Neural crest cell (in vitro differentiated cells): ENCODE measurements at regions not wholly inside any gene's neighbourhood (a gene's known extent, or its start where the extent isn't known, plus 50 kb on each side); places are given as distances from the start of the nearest gene placed in this dataset.

Experiments
- DNase-seq: peaks from one replicate; pipeline ENCODE4 v3.0.0; 2021; ENCODE audit warnings: low read depth, mixed read lengths, low spot score
- H3K27ac Mint-ChIP-seq: one replicate; pipeline ENCODE4 v1.8.0; 2021; ENCODE audit warnings: mild to moderate bottlenecking, mixed read lengths; ENCODE audit not compliant: unreplicated experiment
- H3K27me3 Mint-ChIP-seq: 2 replicates; pipeline ENCODE4 v1.8.0; 2021; ENCODE audit warnings: low read depth, mild to moderate bottlenecking, mixed read lengths
- H3K36me3 Mint-ChIP-seq: 2 replicates; pipeline ENCODE4 v1.8.0; 2021; ENCODE audit warnings: low read depth, mild to moderate bottlenecking, mixed read lengths
- H3K4me1 Mint-ChIP-seq: 2 replicates; pipeline ENCODE4 v1.8.0; 2021; ENCODE audit warnings: mixed read lengths
- H3K4me3 Mint-ChIP-seq: one replicate; pipeline ENCODE4 v1.8.0; 2021; ENCODE audit warnings: mild to moderate bottlenecking, mixed read lengths
- H3K9me3 Mint-ChIP-seq: 2 replicates; pipeline ENCODE4 v1.8.0; 2021; ENCODE audit warnings: mixed read lengths
- TF ChIP-seq, protein P1 (sequence below): fragments of 200-600 bp; sonication (generic); conservative IDR thresholded peaks from 2 replicates; pipeline ENCODE4 v1.5.0; 2021; ENCODE audit warnings: antibody characterized with exemption, mild to moderate bottlenecking

DNA sequence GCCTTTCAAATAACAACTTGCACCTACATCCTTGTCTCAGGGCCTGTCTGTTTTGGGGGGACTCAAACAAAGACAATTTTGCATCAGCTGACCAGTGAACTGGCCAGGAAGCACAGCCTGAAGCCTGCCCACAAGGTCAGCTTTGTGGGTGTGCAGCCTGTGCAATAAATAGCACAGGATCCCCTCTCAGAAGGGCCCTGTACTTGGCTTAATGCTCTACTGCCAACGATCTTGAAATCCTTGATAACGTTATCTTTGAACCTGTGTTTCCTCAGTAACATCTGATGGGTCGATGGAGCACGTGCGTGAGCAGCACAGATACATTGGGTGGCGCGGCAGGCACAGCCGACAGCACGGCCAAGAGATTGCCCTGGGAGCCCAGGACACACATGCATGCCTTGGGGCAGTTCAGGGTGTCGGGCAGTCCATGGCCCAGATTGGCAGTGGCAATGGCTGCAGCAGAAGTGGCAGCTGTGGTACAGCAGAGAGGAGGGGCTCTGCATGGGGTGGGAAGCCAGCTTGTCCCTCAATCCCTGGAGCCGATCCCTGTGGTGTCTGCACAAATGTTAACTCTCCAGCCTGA is 58.8 kb upstream of the ATP6AP2 start:
- DNase-seq: no peak
- H3K36me3 Mint-ChIP-seq: peaks cover 7% of the 10 kb centered on the region
- H3K27me3 Mint-ChIP-seq: no peaks in the 10 kb centered on the region
- peaks cover 7% of the 10 kb centered on the region for H3K9me3 Mint-ChIP-seq
- TF ChIP-seq, protein P1, sequence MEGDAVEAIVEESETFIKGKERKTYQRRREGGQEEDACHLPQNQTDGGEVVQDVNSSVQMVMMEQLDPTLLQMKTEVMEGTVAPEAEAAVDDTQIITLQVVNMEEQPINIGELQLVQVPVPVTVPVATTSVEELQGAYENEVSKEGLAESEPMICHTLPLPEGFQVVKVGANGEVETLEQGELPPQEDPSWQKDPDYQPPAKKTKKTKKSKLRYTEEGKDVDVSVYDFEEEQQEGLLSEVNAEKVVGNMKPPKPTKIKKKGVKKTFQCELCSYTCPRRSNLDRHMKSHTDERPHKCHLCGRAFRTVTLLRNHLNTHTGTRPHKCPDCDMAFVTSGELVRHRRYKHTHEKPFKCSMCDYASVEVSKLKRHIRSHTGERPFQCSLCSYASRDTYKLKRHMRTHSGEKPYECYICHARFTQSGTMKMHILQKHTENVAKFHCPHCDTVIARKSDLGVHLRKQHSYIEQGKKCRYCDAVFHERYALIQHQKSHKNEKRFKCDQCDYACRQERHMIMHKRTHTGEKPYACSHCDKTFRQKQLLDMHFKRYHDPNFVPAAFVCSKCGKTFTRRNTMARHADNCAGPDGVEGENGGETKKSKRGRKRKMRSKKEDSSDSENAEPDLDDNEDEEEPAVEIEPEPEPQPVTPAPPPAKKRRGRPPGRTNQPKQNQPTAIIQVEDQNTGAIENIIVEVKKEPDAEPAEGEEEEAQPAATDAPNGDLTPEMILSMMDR: no peak
- H3K4me3 Mint-ChIP-seq: no peak overlapping the region
- H3K27ac Mint-ChIP-seq: no peak overlapping the region
- H3K4me1 Mint-ChIP-seq: peaks cover 10% of the 10 kb centered on the region

DNA sequence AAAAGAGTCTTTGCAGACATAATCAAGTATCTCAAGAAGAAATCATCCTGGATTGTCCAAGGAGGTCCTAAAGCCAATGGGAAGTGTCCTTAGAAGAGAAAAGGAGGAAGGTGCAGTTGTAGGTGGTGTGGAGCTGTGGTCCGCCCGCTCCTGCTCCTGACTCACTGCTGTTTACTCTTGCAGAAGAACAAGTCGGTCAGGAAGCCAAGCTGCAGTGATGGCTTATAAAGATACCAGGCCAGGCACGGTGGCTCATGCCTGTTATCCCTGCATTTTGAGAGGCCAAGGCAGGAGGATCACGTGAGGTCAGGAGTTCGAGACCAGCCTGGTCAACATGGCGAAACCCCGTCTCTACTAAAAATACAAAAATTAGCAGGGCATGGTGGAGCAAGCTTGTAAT is 66.4 kb upstream of the ATP6AP2 start:
- H3K9me3 Mint-ChIP-seq: peaks cover 3% of the 10 kb centered on the region
- peaks cover 3% of the 10 kb centered on the region for H3K36me3 Mint-ChIP-seq
- no peak for DNase-seq
- TF ChIP-seq, protein P1: no peak
- no peak overlapping the region for H3K4me3 Mint-ChIP-seq
- no peaks in the 10 kb centered on the region for H3K4me1 Mint-ChIP-seq
- no peaks in the 10 kb centered on the region for H3K27me3 Mint-ChIP-seq
- no peak overlapping the region for H3K27ac Mint-ChIP-seq

DNA sequence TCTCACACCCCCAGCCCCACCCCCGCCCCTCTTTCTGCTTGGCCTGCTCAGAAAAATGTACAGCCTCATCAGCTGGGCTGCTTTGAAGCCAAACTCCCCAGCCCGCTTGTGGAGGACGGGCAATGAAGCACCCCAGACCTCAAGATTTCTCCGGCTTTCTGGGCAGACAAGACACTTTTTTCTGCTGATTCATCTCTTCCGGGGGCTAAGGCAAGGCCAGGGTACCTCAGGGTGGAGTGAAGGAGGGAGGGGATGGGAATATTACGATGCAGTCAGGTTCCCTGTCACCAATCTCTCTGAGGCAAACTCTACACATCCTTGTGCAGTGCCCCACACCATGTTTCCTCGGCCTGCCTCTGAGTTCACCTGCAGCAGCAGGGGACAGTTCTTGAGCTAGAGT is 66.9 kb upstream of the ATP6AP2 start:
- H3K36me3 Mint-ChIP-seq: peaks cover 3% of the 10 kb centered on the region
- H3K4me1 Mint-ChIP-seq: no peaks in the 10 kb centered on the region
- DNase-seq: no peak
- no peak overlapping the region for H3K4me3 Mint-ChIP-seq
- TF ChIP-seq, protein P1: no peak
- H3K9me3 Mint-ChIP-seq: peaks cover 3% of the 10 kb centered on the region
- no peak overlapping the region for H3K27ac Mint-ChIP-seq
- H3K27me3 Mint-ChIP-seq: no peaks in the 10 kb centered on the region

DNA sequence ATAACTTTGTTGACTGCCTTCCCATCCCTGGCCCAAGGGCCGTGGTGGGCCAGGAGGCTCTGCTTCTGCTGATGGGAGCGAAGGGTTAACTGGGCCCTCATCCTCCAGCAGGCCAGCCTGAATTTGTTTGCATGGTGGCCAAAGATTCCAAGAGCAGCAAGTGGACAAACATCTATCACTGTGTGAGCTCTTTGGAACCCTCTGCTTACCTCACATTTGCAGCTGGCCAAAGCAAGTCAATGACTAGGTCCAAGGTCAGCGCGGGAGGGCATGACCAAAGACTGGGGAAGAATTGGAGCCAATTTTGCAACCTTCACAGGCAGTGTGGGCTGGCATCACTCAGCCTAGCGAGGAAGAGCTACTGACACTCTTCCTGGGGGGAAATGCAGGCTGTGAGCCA is 67.8 kb upstream of the ATP6AP2 start:
- DNase-seq: no peak
- H3K27me3 Mint-ChIP-seq: no peaks in the 10 kb centered on the region
- TF ChIP-seq, protein P1: no peak
- no peaks in the 10 kb centered on the region for H3K4me1 Mint-ChIP-seq
- no peaks in the 10 kb centered on the region for H3K36me3 Mint-ChIP-seq
- no peak overlapping the region for H3K27ac Mint-ChIP-seq
- H3K9me3 Mint-ChIP-seq: peaks cover 3% of the 10 kb centered on the region
- no peak overlapping the region for H3K4me3 Mint-ChIP-seq

DNA sequence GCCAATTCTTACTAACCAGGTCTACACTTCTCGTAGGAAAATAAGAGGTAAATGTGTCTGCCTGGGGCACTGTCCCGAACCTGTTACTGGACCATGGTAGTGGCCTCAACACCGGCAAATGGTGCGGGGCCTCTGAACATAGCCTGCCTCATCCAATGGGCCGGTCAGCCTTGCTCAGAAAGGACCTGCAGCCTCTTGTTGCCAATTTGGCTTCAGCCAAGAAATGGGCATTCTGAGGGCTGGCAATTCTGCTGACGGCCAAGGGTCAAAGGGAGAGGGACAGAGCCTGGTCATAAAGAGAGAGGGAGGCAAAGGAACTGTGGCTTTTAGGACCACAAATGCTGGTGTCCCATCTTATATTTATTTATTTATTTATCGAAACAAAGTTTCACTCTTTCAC is 69.5 kb upstream of the ATP6AP2 start:
- Mint-ChIP-seq H3K4me3 (no peak overlapping the region), H3K27me3 (no peaks in the 10 kb centered on the region), H3K36me3 (no peaks in the 10 kb centered on the region), H3K9me3 (peaks cover 3% of the 10 kb centered on the region), H3K27ac (no peak overlapping the region), H3K4me1 (no peaks in the 10 kb centered on the region)
- TF ChIP-seq, protein P1: no peak
- no peak for DNase-seq
